Calu3 (cell line): ENCODE measurements at regions not wholly inside any gene's neighbourhood (a gene's known extent, or its start where the extent isn't known, plus 50 kb on each side); places are given as distances from the start of the nearest gene placed in this dataset.

Experiments used
- BruUV-seq: library from RNA; stranded (reverse); fragments of 400-500 nt; replicated peaks from 2 replicates; lab custom pipeline; 2021; lab: Mats Ljungman, UMichigan
- CTCF ChIA-PET: fragments of 300-600 bp; sonication (Branson Sonifier 250); formaldehyde crosslinking; loops from one replicate; lab custom pipeline; 2022; ENCODE audit warnings: antibody characterized with exemption; lab: Charles Lee
- DNase-seq: peaks from one replicate; pipeline ENCODE4 v3.0.0; 2022
- H3K27ac Mint-ChIP-seq: one replicate; pipeline ENCODE4 v1.8.0; 2022; ENCODE audit warnings: mixed read lengths; ENCODE audit not compliant: unreplicated experiment
- H3K27me3 Mint-ChIP-seq: one replicate; pipeline ENCODE4 v1.8.0; 2022; ENCODE audit warnings: mixed read lengths; ENCODE audit not compliant: unreplicated experiment
- H3K36me3 Mint-ChIP-seq: one replicate; pipeline ENCODE4 v1.8.0; 2022; ENCODE audit warnings: mild to moderate bottlenecking, moderate library complexity, mixed read lengths; ENCODE audit not compliant: insufficient read depth, unreplicated experiment
- H3K4me1 Mint-ChIP-seq: one replicate; pipeline ENCODE4 v1.8.0; 2022; ENCODE audit warnings: mild to moderate bottlenecking, low read depth, mixed read lengths; ENCODE audit not compliant: unreplicated experiment
- H3K4me3 Mint-ChIP-seq: one replicate; pipeline ENCODE4 v1.8.0; 2022; ENCODE audit warnings: mild to moderate bottlenecking, low read depth, moderate library complexity, mixed read lengths; ENCODE audit not compliant: unreplicated experiment
- H3K9me3 Mint-ChIP-seq: one replicate; pipeline ENCODE4 v1.8.0; 2022; ENCODE audit warnings: low read depth, mixed read lengths; ENCODE audit not compliant: unreplicated experiment
- CTCF ChIP-seq: fragments of 200-600 bp; IDR thresholded peaks from one replicate; pipeline ENCODE4 v1.8.0; 2022; ENCODE audit warnings: antibody characterized with exemption; ENCODE audit not compliant: unreplicated experiment
- intact Hi-C: fragments of 100-400 bp; cut with micrococcal nuclease; formaldehyde crosslinking; loops from one replicate; pipeline ENCODE4 v1.10.0; 2022; ENCODE audit not compliant: unreplicated experiment

- no peak for DNase-seq
- intact Hi-C loops: no loop called here
- H3K27me3 Mint-ChIP-seq: peaks cover 100% of the 10 kb centered on the region
- H3K4me3 Mint-ChIP-seq: no peak overlapping the region
- no peaks in the 10 kb centered on the region for H3K9me3 Mint-ChIP-seq
- BruUV-seq: no TSS peak
- no peaks in the 10 kb centered on the region for H3K36me3 Mint-ChIP-seq
- H3K27ac Mint-ChIP-seq: no peak overlapping the region
- CTCF ChIA-PET: no interaction called here
- no peak for TF ChIP-seq CTCF
- no peaks in the 10 kb centered on the region for H3K4me1 Mint-ChIP-seq
Measured at GRCh38 chr1:175857756-175858155, 114.4 kb upstream of the TNR start.

DNA sequence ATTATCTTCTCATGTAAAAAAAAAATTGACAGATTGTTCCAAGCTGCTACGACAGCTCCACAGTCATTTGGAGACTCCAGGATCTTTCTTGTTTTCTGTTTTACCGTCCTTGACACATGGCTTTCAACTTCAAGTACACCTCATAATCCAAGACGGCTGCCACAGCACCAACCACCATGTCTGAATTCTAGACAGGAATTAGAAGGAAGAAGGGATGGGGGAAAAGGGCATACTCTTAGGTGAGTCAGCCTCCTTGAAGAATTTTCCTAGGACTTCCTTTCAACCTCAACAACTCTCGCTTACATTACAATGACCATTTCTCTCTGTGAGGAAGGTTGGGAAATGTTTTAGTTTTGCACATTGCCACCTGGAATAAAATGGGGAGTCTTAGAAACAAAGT is 110.3 kb upstream of the TNR start:
- DNase-seq: no peak
- BruUV-seq: no TSS peak
- Mint-ChIP-seq H3K27me3 (peaks cover 82% of the 10 kb centered on the region), H3K36me3 (no peaks in the 10 kb centered on the region), H3K27ac (no peak overlapping the region), H3K4me1 (no peaks in the 10 kb centered on the region), H3K9me3 (no peaks in the 10 kb centered on the region), H3K4me3 (no peak overlapping the region)
- intact Hi-C loops: no loop called here
- no peak for TF ChIP-seq CTCF
- CTCF ChIA-PET: no interaction called here

GRCh38 chr1:175851749-175852148 is 108.4 kb upstream of the TNR start:
- Mint-ChIP-seq H3K4me3 (no peak overlapping the region), H3K9me3 (no peaks in the 10 kb centered on the region), H3K27ac (no peak overlapping the region), H3K27me3 (peaks cover 73% of the 10 kb centered on the region), H3K4me1 (no peaks in the 10 kb centered on the region), H3K36me3 (no peaks in the 10 kb centered on the region)
- intact Hi-C loops: no loop called here
- no peak for TF ChIP-seq CTCF
- CTCF ChIA-PET: no interaction called here
- DNase-seq: no peak
- no TSS peak for BruUV-seq

DNA sequence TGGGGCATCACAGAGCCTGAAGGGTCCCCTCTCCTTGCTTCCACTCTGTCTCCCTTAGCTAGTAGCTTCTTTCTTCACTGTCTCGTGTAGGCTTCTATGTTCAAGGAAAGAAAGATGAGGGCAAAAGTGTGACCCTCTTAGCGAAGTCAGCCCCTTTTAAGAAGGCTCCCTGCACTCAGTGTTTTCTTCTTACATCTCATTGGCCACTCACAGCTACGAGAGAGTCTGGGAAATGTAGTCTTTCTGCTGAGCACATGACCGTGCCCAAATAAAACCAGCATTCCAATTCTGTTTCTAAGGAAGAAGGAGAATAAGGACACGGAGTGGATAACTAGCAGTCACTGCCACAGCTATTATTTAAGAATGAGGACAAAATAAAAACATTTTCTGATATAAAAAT is 104.9 kb upstream of the TNR start:
- Mint-ChIP-seq H3K4me1 (no peaks in the 10 kb centered on the region), H3K4me3 (no peak overlapping the region), H3K27ac (no peak overlapping the region), H3K9me3 (no peaks in the 10 kb centered on the region), H3K36me3 (no peaks in the 10 kb centered on the region), H3K27me3 (peaks cover 73% of the 10 kb centered on the region)
- intact Hi-C loops: no loop called here
- no peak for TF ChIP-seq CTCF
- BruUV-seq: no TSS peak
- DNase-seq: no peak
- CTCF ChIA-PET: no interaction called here
